ENCODE measurements at regions not wholly inside any gene's neighbourhood (a gene's known extent, or its start where the extent isn't known, plus 50 kb on each side); places are given as distances from the start of the nearest gene placed in this dataset.
"Not testable (repeated sequence)": the region's sequence is repeated elsewhere in the genome, so short reads cannot be mapped to it uniquely, and the experiment has no call there.

DNA sequence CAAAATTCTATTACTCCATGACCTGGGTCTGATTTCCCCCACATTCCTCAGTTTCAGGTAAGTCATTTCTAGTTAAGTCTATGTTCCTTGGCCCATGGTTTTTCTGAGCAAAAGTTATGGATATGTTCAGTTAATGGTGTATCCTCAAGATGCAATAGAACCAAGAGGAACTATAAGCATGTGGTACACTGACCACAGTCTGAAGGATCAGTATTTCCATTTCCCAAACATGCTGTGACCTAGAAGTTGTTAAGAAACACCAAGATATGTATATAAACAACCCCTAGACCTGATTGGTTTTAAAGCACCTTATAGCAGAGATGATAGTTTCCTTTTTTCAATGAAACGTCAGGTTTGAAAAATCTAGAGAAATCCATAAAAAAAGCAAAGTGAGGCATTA, 94.2 kb upstream of the ABCB5 start:
- no peak for ATAC-seq

- ATAC-seq, result no peak
These were observed 86.2 kb upstream of the ABCB5 start for GRCh38 chr7:20529260-20529659.

DNA sequence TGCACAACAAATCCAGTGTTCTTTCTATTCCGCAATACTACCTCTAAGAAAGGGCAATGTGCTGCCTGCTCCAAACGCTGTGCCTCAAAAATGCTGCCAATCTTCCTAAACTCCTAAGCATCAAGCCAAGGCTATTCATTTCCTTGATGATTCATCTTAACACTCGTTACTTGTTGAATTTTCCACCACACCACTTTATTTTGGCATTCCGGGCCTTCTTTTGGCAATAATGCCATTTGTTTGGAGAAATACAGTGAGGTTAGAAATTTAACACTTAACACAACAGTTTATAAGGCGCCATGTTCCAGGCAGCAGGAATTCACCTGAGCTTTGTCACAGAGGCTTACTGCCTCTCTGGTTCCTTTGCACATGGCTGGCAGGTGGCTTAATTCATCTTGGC, 82.6 kb upstream of the ABCB5 start:
- peak; percentile 38 for ATAC-seq

- ATAC-seq, result no peak
These were observed 80.9 kb upstream of the ABCB5 start for GRCh38 chr7:20534543-20534942.

DNA sequence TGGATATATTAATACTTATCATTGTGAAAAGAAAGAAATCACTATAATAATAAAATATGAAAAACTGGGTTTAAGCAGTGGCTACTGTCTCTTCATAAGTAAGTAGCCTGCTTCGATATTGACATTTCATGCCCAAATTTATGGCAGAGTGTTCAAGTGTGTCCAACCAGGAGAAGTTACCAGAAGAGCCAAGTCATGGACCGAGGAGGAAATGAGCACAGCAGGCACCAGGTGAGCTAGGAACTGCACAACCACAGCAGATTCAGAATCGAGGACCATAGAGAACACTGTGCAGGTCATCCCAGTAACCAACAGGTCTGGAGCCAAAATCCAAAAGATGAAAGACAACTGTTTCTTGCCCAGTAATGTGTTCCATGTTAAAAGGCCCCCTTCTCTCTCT, 79.9 kb upstream of the ABCB5 start:
- no peak for ATAC-seq

- ATAC-seq, result no peak
These were observed 76.3 kb upstream of the ABCB5 start for GRCh38 chr7:20539201-20539600.

DNA sequence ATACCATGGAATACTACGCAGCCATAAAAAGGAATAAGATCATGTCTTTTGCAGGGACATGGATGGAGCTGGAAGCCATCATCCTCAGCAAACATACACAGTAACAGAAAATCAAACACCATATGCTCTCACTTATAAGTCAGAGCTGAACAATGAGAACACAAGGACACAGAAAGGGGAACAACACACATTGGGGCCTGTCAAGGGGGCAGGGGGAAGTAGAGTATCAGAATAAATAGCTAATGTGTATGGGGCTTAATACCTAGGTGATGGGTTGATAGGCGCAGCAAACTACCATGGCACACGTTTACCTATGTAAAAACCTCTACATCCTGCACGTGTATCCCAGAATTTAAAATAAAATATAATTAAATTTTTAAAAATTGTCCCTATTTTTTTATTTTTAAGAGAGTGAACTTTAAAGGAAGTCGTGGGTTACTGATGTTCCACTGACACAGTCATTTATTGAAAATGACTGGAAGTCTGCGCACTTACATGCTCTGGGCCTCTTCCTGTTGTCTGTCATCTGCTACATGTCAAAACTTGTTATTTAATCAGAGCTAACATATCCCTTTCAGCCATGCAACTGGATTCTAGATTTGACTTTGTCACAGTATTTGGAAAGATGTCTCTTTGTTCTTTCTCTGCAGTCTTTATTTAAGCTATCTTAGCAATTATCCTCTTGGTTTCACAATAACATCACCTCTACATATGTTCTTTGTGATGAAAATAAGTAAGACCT, 73.7 kb upstream of the ABCB5 start:
- peak; percentile 83 for ATAC-seq

DNA sequence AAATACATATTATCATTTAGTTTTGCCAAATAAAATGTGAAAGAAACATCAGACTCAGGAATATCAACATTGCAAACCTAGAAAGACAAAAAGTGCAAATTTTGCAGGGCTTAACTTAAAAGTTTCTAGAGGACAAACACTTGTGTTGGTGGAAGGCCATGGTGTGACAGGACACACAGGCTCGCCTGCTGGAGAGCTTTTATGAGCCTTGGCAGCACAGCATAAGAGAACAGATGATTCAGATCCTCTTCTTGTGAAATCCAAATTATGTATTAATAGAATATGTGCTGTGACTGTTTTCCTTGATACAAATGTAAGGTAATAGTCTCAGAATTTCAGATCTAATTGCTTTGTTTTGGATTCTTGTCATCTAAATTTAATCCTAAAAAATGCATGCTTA, 72.9 kb upstream of the ABCB5 start:
- ATAC-seq, result peak; percentile 71

DNA sequence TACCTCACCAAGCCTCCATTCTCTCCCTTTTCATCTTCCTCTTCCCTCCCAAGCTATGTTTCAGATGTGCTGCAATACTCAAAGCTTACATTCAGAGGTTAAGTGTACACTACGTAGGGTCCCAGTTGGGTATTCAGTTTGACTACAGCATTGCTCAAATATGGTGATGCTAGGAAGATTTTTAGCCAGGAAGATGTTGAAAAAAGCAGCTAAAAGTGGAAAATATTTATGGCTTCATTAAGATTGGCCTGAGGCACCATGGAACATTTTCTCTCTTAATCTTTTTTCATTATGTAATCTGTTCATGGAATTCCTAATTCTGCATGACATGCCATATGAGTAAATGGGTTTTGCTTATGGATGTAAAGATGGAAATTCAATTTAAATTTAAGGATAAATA, 72.0 kb upstream of the ABCB5 start:
- ATAC-seq, result no peak

GRCh38 chr7:20545016-20545415, 70.5 kb upstream of the ABCB5 start:
- no peak for ATAC-seq

- ATAC-seq, result not testable (repeated sequence)
These were observed 68.5 kb upstream of the ABCB5 start for GRCh38 chr7:20546958-20547357.

DNA sequence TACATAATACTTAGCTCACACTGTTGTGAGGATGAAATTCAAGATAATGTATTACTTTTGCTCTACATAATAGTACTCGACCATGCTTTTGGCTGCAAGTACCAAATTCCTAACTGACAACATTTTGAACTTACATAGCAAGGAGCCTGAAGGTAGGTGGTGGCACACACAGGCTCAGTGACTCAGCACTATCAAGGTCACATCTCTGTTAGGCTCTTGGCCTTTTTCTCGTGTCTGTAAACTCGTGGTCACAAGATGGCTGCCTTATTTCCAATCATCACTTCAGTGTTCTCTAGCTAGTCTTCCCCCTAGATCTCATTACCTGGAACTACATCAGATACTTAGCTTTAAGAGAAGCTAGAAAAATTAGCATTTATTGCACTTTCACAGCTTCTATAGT, 61.4 kb upstream of the ABCB5 start:
- no peak for ATAC-seq

DNA sequence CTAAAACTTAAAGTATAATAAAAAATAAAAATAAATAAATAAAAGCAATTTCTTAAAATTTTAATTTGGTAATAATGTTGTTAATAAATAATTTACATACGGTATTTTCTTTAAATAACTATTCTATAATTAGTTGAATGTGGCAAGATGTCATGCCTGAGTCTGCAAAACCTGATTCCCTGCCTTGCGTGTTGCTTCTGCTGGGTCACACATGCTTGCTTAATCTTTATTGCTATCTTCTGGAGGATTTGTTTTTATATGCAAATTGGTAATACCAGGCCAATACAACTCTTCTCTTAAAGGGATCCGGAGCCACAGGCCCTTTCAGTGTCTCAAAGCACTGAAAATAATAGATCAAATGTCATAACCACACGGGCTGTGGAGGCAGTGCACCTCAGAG, 59.4 kb upstream of the ABCB5 start:
- ATAC-seq, result no peak

GRCh38 chr7:20557116-20557515, 58.4 kb upstream of the ABCB5 start:
- ATAC-seq, result no peak

GRCh38 chr7:20558963-20559716, 56.3 kb upstream of the ABCB5 start:
- ATAC-seq, result no peak

DNA sequence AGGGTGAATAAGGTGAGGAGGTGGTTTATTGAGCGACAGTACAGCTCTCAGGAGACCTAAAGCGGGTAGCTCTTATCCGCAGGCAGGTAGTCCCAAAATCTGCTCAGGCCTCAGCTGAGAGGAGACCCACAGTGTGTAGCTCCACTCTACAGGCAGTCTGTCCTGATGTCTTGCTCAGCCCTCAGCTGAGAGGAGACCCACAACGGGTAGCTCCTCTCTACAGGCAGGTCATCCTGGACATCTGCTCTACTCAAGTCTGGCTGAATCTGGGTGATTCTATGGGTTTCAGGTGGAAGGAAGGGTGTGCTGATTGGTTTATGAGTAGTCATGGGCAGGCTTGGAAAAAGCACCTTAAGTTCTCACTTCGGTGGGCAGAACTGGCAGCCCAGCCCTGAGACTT, 55.6 kb upstream of the ABCB5 start:
- no peak for ATAC-seq

- ATAC-seq, result no peak
These were observed 54.9 kb upstream of the ABCB5 start for GRCh38 chr7:20560325-20561180.

DNA sequence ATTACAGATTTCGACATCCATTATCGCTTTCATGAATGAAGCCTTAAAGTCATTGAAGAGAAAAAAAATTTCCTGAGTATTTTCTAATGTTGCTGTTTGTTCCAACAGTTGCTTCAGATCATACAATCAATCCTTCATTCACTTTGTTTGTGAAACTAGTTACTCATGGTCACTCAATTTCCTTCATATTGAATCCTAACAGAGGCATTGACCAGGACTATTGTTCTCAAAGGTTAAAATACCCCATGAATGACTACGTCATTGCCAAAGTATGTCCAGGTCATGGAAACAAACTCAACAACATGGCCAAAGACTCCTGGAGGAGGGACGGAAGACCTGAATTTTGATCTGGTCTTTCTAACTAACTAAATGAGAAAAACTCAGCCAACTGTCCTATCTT, 54.0 kb upstream of the ABCB5 start:
- no peak for ATAC-seq

DNA sequence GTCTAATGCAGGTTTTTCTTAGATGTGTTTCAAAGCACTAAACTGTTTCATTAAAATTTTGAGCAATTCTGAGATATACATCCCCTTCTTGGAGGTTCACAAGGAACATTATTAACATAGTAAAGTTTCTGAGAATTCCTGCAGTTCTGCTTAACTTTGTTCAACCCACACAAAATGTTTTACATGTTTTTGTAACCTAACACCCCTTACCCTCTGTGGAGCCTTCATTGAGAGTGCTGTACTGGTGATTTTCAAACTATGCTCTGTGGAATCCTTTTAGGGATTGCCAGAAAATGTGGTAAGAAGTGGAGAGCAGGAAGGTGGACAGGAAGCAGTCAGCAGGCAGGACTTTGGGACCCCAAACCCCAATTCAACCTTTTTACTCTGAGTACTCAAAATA, 53.6 kb upstream of the ABCB5 start:
- ATAC-seq, result no peak

DNA sequence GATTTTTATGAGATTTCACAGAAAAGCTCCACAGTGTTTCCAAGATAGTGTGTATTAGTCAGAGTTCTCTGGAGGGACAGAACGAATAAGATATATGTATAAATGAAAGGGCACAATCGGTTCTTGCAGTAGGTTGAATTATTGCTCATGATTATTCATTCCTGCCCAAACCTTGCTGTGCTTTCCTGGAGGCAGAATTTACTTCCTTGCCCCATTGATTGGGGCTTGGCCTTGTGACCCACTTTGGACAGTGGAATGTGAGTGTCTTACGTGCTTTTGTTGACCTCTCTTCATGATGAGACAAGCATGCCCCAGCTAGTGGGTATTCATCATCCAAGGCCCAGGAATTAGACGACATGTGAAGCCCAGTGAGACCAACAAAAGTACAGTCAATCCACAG, 53.0 kb upstream of the ABCB5 start:
- ATAC-seq, result no peak

Data from esophagus mucosa (tissue), 1 donor.